ENCODE measurements at regions not wholly inside any gene's neighbourhood (a gene's known extent, or its start where the extent isn't known, plus 50 kb on each side); places are given as distances from the start of the nearest gene placed in this dataset.

DNA sequence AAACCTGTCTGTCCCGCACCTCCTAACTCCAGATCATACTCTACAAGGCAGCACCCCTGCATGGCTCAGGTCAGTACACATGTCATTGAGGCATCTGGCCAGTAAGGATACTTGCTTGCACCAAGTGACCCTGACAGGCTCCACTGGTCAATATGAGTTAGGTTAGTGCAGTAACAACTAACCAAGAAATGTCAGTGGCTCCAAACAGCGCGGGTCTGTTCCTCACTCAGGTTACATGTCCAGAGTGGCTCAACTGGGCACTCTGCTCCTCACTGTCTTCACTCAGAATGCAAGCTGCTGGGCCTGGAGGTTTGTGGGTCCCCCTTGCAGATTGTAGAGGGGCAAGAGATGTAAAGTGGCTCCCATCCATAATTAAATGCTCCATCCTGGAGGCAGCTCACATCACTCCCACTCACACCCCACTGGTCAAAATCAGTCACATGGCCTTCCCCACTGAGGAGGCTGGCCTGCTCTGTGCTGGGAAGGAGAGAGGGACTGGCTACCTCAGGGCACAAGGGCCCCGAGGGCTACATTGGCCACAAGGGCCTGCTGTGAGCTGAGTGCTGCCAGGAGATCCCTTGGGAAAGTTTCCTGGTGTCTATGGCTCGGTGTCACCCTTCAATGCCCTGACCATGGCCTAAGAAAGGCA, 109.1 kb upstream of the GDF10 start:
- Mint-ChIP-seq H3K4me3 (no peak overlapping the region), H3K27ac (no peak overlapping the region), H3K27me3 (ENCODE audit: low read depth) (peaks cover 7% of the 10 kb centered on the region), H3K9me3 (no peaks in the 10 kb centered on the region), H3K4me1 (peaks cover 6% of the 10 kb centered on the region), H3K36me3 (ENCODE audit: low read depth) (no peaks in the 10 kb centered on the region)
- TF ChIP-seq, protein P1, sequence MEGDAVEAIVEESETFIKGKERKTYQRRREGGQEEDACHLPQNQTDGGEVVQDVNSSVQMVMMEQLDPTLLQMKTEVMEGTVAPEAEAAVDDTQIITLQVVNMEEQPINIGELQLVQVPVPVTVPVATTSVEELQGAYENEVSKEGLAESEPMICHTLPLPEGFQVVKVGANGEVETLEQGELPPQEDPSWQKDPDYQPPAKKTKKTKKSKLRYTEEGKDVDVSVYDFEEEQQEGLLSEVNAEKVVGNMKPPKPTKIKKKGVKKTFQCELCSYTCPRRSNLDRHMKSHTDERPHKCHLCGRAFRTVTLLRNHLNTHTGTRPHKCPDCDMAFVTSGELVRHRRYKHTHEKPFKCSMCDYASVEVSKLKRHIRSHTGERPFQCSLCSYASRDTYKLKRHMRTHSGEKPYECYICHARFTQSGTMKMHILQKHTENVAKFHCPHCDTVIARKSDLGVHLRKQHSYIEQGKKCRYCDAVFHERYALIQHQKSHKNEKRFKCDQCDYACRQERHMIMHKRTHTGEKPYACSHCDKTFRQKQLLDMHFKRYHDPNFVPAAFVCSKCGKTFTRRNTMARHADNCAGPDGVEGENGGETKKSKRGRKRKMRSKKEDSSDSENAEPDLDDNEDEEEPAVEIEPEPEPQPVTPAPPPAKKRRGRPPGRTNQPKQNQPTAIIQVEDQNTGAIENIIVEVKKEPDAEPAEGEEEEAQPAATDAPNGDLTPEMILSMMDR (IDR thresholded peaks at IDR 0.05; ENCODE audit: unreplicated experiment in 3 of 3): no peak

DNA sequence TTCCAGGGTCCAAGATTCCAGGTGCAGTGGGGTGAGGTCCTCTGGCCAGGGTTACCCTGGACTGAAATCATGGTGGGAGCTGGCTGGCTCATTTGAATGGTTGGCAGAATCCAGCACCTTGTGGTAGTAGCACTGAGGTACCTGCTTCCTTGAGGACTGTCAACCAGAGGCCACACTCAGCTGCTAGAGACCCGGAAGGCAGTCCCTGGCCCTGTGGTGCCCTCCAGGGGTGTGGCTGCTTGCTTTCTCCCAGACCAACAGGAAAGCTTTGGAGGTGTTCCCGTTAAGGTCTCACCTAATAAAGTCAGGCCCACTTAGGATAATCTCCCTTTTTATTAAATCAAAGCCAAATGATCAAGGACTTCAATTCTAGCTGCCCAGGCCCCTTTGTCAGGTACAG, 107.7 kb upstream of the GDF10 start:
- Mint-ChIP-seq H3K36me3 (ENCODE audit: low read depth) (no peaks in the 10 kb centered on the region), H3K4me3 (no peak overlapping the region), H3K9me3 (no peaks in the 10 kb centered on the region), H3K4me1 (peaks cover 6% of the 10 kb centered on the region), H3K27ac (no peak overlapping the region), H3K27me3 (ENCODE audit: low read depth) (peaks cover 6% of the 10 kb centered on the region)
- TF ChIP-seq, protein P1 (IDR thresholded peaks at IDR 0.05; ENCODE audit: unreplicated experiment in 3 of 3): no peak

DNA sequence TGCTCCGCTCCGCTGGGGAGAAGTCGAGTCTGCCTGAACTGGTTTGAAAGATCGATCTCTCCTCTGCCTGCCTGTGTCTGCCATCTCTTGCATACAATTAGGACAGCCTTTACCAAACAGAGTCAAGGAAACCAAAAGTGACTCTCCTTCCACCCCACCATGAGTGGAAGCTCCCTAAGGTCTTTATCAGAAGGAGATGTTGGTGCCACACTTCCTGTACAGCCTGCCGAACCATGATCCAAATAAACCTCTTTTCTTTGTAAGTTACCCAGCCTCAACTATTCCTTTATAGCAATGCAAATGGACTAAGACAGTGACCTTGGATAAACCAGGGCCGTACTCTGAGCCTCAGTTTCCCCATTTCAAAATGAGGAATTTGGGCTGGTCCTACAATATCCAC, 106.3 kb upstream of the GDF10 start:
- Mint-ChIP-seq H3K4me3 (no peak overlapping the region), H3K9me3 (no peaks in the 10 kb centered on the region), H3K27me3 (ENCODE audit: low read depth) (peaks cover 4% of the 10 kb centered on the region), H3K27ac (no peak overlapping the region), H3K36me3 (ENCODE audit: low read depth) (no peaks in the 10 kb centered on the region), H3K4me1 (peaks cover 6% of the 10 kb centered on the region)
- TF ChIP-seq, protein P1 (IDR thresholded peaks at IDR 0.05; ENCODE audit: unreplicated experiment in 3 of 3): no peak

DNA sequence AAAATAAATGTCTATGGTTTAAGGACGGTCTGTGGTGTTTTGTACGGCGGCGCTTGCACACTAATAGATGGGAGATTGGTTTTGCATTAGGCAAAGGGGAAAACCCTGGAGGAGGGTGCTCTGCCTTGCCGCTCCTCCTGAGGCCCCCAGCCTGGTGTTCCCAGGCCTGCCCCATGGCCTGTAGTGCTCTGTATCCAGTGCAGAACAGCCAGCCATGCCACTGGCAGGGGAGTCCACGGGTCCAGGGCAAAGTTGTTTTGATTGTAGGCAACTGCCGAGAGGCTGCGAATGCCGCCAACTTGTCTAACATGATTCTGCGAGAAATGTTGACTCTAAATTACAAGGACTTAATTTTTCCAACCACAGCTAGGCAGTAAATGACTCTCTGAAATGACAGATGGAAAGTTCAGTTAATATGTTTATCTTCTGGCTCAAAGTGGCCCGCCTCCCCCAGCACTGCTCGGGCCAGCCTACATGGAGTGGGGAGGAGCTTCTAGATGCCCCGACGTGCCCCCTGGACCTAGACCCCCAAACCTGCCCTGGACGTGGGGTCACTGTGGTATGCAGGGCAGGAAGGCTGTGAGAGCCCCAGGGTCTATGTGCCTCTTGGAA, 104.6 kb upstream of the GDF10 start:
- H3K4me1 Mint-ChIP-seq: peaks cover 6% of the 10 kb centered on the region
- H3K27ac Mint-ChIP-seq: no peak overlapping the region
- H3K4me3 Mint-ChIP-seq: no peak overlapping the region
- H3K27me3 Mint-ChIP-seq (ENCODE audit: low read depth): peaks cover 4% of the 10 kb centered on the region
- H3K36me3 Mint-ChIP-seq (ENCODE audit: low read depth): no peaks in the 10 kb centered on the region
- H3K9me3 Mint-ChIP-seq: no peaks in the 10 kb centered on the region
- TF ChIP-seq, protein P1 (IDR thresholded peaks at IDR 0.05; ENCODE audit: unreplicated experiment in 3 of 3): no peak

DNA sequence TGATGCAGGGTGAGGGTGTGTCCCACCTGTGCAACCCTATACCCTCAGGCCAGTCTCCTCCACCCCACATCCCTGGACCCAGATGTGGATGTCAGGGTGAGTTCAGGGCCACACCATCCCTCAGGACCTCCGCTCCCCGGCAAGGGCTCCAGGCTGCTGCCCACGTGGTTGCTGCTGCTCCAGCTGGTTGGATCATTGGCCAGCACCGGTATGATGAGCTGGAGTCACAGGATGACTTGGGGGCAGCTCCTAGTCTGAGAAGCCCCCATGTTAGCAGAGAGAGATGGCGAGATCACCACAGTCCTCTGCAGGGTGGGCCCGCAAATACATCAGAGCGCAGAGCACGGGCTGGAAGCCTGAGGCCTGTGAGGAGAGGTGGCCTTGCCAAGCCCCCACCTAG, 103.3 kb upstream of the GDF10 start:
- H3K9me3 Mint-ChIP-seq: peaks cover 3% of the 10 kb centered on the region
- peaks cover 2% of the 10 kb centered on the region for H3K4me1 Mint-ChIP-seq
- H3K27me3 Mint-ChIP-seq (ENCODE audit: low read depth): no peaks in the 10 kb centered on the region
- no peaks in the 10 kb centered on the region for H3K36me3 Mint-ChIP-seq (ENCODE audit: low read depth)
- H3K4me3 Mint-ChIP-seq: no peak overlapping the region
- TF ChIP-seq, protein P1 (IDR thresholded peaks at IDR 0.05; ENCODE audit: unreplicated experiment in 3 of 3): no peak
- no peak overlapping the region for H3K27ac Mint-ChIP-seq

DNA sequence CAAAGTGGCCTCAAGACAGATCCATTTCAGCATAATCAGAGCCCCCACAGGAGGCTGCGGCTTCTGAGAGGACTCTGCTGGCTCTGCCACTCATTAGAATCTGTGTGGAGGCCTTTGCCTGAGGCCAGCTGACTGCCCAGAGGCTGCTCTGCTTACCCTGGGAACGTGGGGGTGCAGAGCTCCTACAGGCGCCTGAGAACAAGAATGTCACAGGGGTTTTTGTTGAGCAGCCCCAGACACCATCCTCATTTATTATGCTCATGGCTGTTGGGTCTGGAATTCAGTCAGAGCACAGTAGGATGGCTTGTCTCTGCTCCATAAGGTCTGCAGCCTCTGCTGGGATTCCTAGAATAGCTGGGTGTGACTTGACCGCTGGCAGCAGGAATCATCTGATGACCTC, 101.8 kb upstream of the GDF10 start:
- Mint-ChIP-seq H3K4me3 (no peak overlapping the region), H3K4me1 (no peaks in the 10 kb centered on the region), H3K27me3 (ENCODE audit: low read depth) (no peaks in the 10 kb centered on the region), H3K27ac (no peak overlapping the region), H3K9me3 (peaks cover 3% of the 10 kb centered on the region), H3K36me3 (ENCODE audit: low read depth) (no peaks in the 10 kb centered on the region)
- TF ChIP-seq, protein P1 (IDR thresholded peaks at IDR 0.05; ENCODE audit: unreplicated experiment in 3 of 3): no peak
